HepG2 (cell line): ENCODE measurements at regions not wholly inside any gene's neighbourhood (a gene's known extent, or its start where the extent isn't known, plus 50 kb on each side); places are given as distances from the start of the nearest gene placed in this dataset.

ENCODE experiments used
- ATAC-seq: fragments of 200-7000 bp; cut with Tn5 transposase; 3 replicates; pipeline ENCODE4 v1.9.1; 2020; ENCODE audit warnings: mild to moderate bottlenecking, moderate library complexity
- BruUV-seq: library from RNA; stranded (reverse); fragments of 400-500 nt; replicated peaks from 2 replicates; lab custom pipeline; 2021; lab: Mats Ljungman, UMichigan
- CTCF ChIA-PET: fragments of 300-600 bp; formaldehyde crosslinking; extraction: SDS; loops from one replicate; lab custom pipeline; 2021; ENCODE audit warnings: low total read pairs, inconsistent platforms, low intra/inter-chr PET ratio; lab: Yijun Ruan, JAX
- POLR2A ChIA-PET: fragments of 350-600 bp; sonication (Branson Sonifier 250); formaldehyde crosslinking; loops from one replicate; lab custom pipeline; 2020; ENCODE audit warnings: antibody characterized with exemption, inconsistent platforms; lab: Yijun Ruan, JAX
- DNase-seq: peaks from one replicate; pipeline ENCODE4 v3.0.0-alpha.2; 2015; ENCODE audit warnings: low spot score
- FAIRE-seq: peaks from 3 replicates; lab custom pipeline; 2011; peaks lifted over from hg19 to GRCh38; lab: Jason Lieb, UNC
- H2AFZ ChIP-seq: one replicate; pipeline ENCODE4 v1.6.1; 2011; ENCODE audit warnings: low read length, inconsistent platforms
- H3K27ac ChIP-seq: fragments of 300-600 bp; 3 replicates; pipeline ENCODE4 v1.8.0; 2011; ENCODE audit warnings: mixed run types, mild to moderate bottlenecking, mixed read lengths, low read length, inconsistent platforms; ENCODE audit not compliant: insufficient read depth; ENCODE audit errors: extremely low read length
- H3K27me3 ChIP-seq, 2 experiments: fragments of 200-600 bp in 1 of 2; 2 replicates in 1 of 2; 3 replicates in 1 of 2; pipeline versions ENCODE4 v1.6.0 to v1.8.0; 2011; ENCODE audit warnings: low read length in 2 of 2, mild to moderate bottlenecking in 2 of 2, moderate library complexity in 2 of 2, inconsistent platforms in 1 of 2; ENCODE audit not compliant: insufficient read depth in 2 of 2, control insufficient read depth in 1 of 2
- H3K36me3 ChIP-seq, 2 experiments: fragments of 200-600 bp in 1 of 2; replicated peaks in 1 of 2; 2 replicates in 1 of 2; 3 replicates in 1 of 2; pipeline versions ENCODE4 v1.5.1 to v1.8.0; 2011; ENCODE audit warnings: low read length in 2 of 2, inconsistent platforms in 1 of 2; ENCODE audit not compliant: insufficient read depth in 2 of 2, control insufficient read depth in 1 of 2
- H3K4me1 ChIP-seq: 2 replicates; pipeline ENCODE4 v1.5.1; 2012; ENCODE audit warnings: low read length, inconsistent platforms; ENCODE audit not compliant: insufficient read depth
- H3K4me2 ChIP-seq: 2 replicates; pipeline ENCODE4 v1.6.0; 2011; ENCODE audit warnings: low read depth, low read length, inconsistent platforms
- H3K4me3 ChIP-seq, 3 experiments: fragments of 200-600 bp in 1 of 3; sonication (generic), shearing (Covaris generic) in 1 of 3; replicated peaks in 1 of 3; 2 replicates each; pipeline ENCODE4 v1.5.1; 2011 to 2016; ENCODE audit warnings: low read length in 3 of 3, inconsistent platforms in 2 of 3, low read depth in 2 of 3, mild to moderate bottlenecking in 2 of 3, control low read depth in 1 of 3, mixed read lengths in 1 of 3; ENCODE audit not compliant: insufficient read depth in 1 of 3
- H3K79me2 ChIP-seq: one replicate; pipeline ENCODE4 v1.6.1; 2011; ENCODE audit warnings: low read length, inconsistent platforms; ENCODE audit not compliant: insufficient read depth
- H3K9ac ChIP-seq: 2 replicates; pipeline ENCODE4 v1.6.0; 2011; ENCODE audit warnings: mild to moderate bottlenecking, low read depth, low read length, inconsistent platforms; ENCODE audit not compliant: insufficient read depth
- H3K9me3 ChIP-seq: 2 replicates; pipeline ENCODE4 v1.5.1; 2012; ENCODE audit warnings: mild to moderate bottlenecking, low read length
- H4K20me1 ChIP-seq: 2 replicates; pipeline ENCODE4 v1.6.0; 2011; ENCODE audit warnings: inconsistent platforms, mild to moderate bottlenecking, low read length, moderate library complexity; ENCODE audit not compliant: insufficient read depth
- MAFF ChIP-seq: IDR thresholded peaks from 2 replicates; pipeline ENCODE4 v1.6.1; 2011; ENCODE audit warnings: low read depth, low read length, improper control_type of control experiment
- NCOA5 ChIP-seq: sonication (generic); formaldehyde crosslinking; IDR thresholded peaks from 2 replicates; pipeline ENCODE4 v1.4.0; 2020; ENCODE audit warnings: missing genetic modification reagents
- NPAS2 ChIP-seq: sonication (generic); formaldehyde crosslinking; IDR thresholded peaks from 2 replicates; pipeline ENCODE4 v1.8.0; 2022; ENCODE audit warnings: mild to moderate bottlenecking, missing genetic modification reagents, borderline replicate concordance
- SMC3 ChIP-seq: IDR thresholded peaks from 2 replicates; pipeline ENCODE4 v1.6.1; 2011; ENCODE audit warnings: low read length, improper control_type of control experiment
- ZNF24 ChIP-seq: fragments of 450-650 bp; IDR thresholded peaks from 2 replicates; pipeline ENCODE4 v1.6.1; 2017; ENCODE audit warnings: antibody characterized with exemption, mild to moderate bottlenecking
- ZNF350 ChIP-seq: sonication (generic); formaldehyde crosslinking; IDR thresholded peaks from 2 replicates; pipeline ENCODE4 v1.4.0; 2020; ENCODE audit warnings: mild to moderate bottlenecking, low read depth, missing genetic modification reagents, borderline replicate concordance
- WGBS: methylation state at CpG from one replicate; pipeline ENCODE4 v1.1.6; 2017; ENCODE audit warnings: low lambda C conversion rate; 5-methylcytosine and 5-hydroxymethylcytosine counted together
- in situ Hi-C: cut with HindIII; loops from 2 replicates; pipeline ENCODE4 v1.10.0; 2017; ENCODE audit warnings: low pct_unique_long_range_greater_than_20kb; ENCODE audit not compliant: extremely low pct_ligation_motif_present
- intact Hi-C: fragments of 100-400 bp; cut with micrococcal nuclease; formaldehyde crosslinking; loops from one replicate; pipeline ENCODE4 v1.10.0; 2022; ENCODE audit not compliant: unreplicated experiment
- TF ChIP-seq, protein P1 (sequence below), 2 experiments: IDR thresholded peaks; 2 replicates each; pipeline ENCODE4 v1.6.1; 2011 to 2012; ENCODE audit warnings: low read length in 2 of 2, borderline replicate concordance in 1 of 2, low read depth in 1 of 2, mild to moderate bottlenecking in 1 of 2, moderate library complexity in 1 of 2
- TF ChIP-seq, protein P2 (sequence below): sonication (generic); formaldehyde crosslinking; IDR thresholded peaks from 2 replicates; pipeline ENCODE4 v1.4.0; 2020; ENCODE audit warnings: missing genetic modification reagents
- TF ChIP-seq, protein P3 (sequence below): sonication (generic); formaldehyde crosslinking; IDR thresholded peaks from 2 replicates; pipeline ENCODE4 v1.8.0; 2022; ENCODE audit warnings: mild to moderate bottlenecking, missing genetic modification reagents; ENCODE audit not compliant: insufficient replicate concordance
- TF ChIP-seq, protein P4 (sequence below): sonication (generic); formaldehyde crosslinking; IDR thresholded peaks from 2 replicates; pipeline ENCODE4 v1.4.0; 2020; ENCODE audit warnings: mild to moderate bottlenecking, missing genetic modification reagents
- TF ChIP-seq, protein P5 (sequence below): sonication (generic); formaldehyde crosslinking; conservative IDR thresholded peaks from 2 replicates; pipeline ENCODE4 v1.8.0; 2022; ENCODE audit warnings: low read depth, missing genetic modification reagents

DNA sequence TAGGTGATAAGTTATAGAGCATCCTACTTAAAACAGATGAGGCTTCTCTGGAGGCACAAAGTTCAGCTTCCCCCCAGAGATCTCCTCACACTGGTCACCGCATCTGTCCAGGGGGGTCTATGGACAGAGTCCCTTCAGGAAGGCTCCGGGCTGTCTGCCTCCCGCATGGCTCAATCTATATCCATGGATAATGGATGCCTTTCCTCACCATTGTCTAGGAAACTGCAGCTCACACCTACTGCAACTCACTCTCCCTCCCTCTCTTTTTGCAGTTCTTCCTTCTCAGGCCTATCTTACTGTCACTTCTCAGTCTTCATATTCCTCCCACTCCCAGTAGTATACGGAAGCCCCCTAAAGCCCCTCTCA lies 100.6 kb upstream of the BCL2L14 start:
- Histone ChIP-seq H3K79me2 (no peaks in the 10 kb centered on the region), H3K4me3 (no peak overlapping the region), H3K4me2 (no peak overlapping the region), H3K27ac (no peak overlapping the region), H3K4me1 (peaks cover 6% of the 10 kb centered on the region; the same call in 1 of the 2 replicates), H3K9me3 (no peaks in the 10 kb centered on the region)
- no TSS peak for BruUV-seq
- ChIA-PET CTCF (no interaction called here), POLR2A (no interaction called here)
- WGBS, result 54% methylated on average over 4 of the region's 4 CpGs
- FAIRE-seq, result no peak
- intact Hi-C loops, result no loop called here
- no peak for TF ChIP-seq ZNF350 (CRISPR knock-in tag)
- TF ChIP-seq, all 625 proteins: peak for 0
- Histone ChIP-seq H2AFZ (no peak overlapping the region), H3K36me3 (no peaks in the 10 kb centered on the region), H4K20me1 (no peaks in the 10 kb centered on the region), H3K9ac (no peak overlapping the region), H3K27me3 (peaks cover 0 to 16% of the 10 kb centered on the region in 2 experiments; a peak in 3 of 5 replicates)
- ATAC-seq (no peak), DNase-seq (no peak)
- in situ Hi-C loops, result no loop called here

DNA sequence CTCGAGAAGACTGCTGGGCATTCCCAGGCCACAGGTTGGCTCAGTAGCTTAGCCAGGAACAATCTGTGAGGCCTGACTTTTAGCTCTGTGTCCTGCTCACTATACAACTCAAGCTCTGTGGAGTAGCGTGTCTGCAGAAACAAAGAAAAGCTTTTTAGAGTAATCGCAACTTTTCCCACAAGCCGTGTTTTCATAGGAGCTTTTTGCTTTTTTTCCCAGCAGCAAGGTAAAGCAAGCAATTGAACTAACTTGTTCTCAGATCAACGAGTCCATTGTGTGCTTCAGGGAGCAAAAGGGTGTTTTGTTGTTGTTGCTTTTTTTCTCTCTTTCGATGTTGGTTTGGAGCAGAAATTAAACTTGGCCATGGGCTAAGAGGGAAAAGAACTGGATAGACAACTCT lies 97.3 kb upstream of the BCL2L14 start:
- no peak for FAIRE-seq
- CTCF ChIA-PET, result no interaction called here
- WGBS, result 3% methylated on average over 6 of the region's 6 CpGs
- no peak overlapping the region for H2AFZ ChIP-seq
- H3K4me3 ChIP-seq, result no peak overlapping the region
- H3K4me1 ChIP-seq, result peaks cover 6% of the 10 kb centered on the region; the same call in 1 of the 2 replicates
- H3K4me2 ChIP-seq, result 0 out of 2 replicates have a peak overlapping the region, but pooled peaks have one; percentile 18
- no peak overlapping the region for H3K9ac ChIP-seq
- no TSS peak for BruUV-seq
- H3K36me3 ChIP-seq, result no peaks in the 10 kb centered on the region
- intact Hi-C loops (no loop called here), in situ Hi-C loops (no loop called here)
- H3K27ac ChIP-seq, result no peak overlapping the region
- POLR2A ChIA-PET, result no interaction called here
- DNase-seq, result no peak
- H4K20me1 ChIP-seq, result no peaks in the 10 kb centered on the region
- H3K79me2 ChIP-seq, result no peaks in the 10 kb centered on the region
- H3K9me3 ChIP-seq, result no peaks in the 10 kb centered on the region
- no peak for ATAC-seq
- peaks cover 0 to 6% of the 10 kb centered on the region in 2 experiments; a peak in 2 of 5 replicates for H3K27me3 ChIP-seq
- TF ChIP-seq, protein P1, sequence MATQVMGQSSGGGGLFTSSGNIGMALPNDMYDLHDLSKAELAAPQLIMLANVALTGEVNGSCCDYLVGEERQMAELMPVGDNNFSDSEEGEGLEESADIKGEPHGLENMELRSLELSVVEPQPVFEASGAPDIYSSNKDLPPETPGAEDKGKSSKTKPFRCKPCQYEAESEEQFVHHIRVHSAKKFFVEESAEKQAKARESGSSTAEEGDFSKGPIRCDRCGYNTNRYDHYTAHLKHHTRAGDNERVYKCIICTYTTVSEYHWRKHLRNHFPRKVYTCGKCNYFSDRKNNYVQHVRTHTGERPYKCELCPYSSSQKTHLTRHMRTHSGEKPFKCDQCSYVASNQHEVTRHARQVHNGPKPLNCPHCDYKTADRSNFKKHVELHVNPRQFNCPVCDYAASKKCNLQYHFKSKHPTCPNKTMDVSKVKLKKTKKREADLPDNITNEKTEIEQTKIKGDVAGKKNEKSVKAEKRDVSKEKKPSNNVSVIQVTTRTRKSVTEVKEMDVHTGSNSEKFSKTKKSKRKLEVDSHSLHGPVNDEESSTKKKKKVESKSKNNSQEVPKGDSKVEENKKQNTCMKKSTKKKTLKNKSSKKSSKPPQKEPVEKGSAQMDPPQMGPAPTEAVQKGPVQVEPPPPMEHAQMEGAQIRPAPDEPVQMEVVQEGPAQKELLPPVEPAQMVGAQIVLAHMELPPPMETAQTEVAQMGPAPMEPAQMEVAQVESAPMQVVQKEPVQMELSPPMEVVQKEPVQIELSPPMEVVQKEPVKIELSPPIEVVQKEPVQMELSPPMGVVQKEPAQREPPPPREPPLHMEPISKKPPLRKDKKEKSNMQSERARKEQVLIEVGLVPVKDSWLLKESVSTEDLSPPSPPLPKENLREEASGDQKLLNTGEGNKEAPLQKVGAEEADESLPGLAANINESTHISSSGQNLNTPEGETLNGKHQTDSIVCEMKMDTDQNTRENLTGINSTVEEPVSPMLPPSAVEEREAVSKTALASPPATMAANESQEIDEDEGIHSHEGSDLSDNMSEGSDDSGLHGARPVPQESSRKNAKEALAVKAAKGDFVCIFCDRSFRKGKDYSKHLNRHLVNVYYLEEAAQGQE (IDR thresholded peaks at IDR 0.05; ENCODE audit: borderline replicate concordance in 1 of 2, low read depth in 1 of 2, low read length in 2 of 2), result no peak
- no peak for TF ChIP-seq NPAS2 (CRISPR knock-in tag)
- TF ChIP-seq NCOA5 (CRISPR knock-in tag), result no peak
- TF ChIP-seq, protein P2, sequence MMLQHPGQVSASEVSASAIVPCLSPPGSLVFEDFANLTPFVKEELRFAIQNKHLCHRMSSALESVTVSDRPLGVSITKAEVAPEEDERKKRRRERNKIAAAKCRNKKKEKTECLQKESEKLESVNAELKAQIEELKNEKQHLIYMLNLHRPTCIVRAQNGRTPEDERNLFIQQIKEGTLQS (CRISPR knock-in tag), result no peak
- no peak for TF ChIP-seq ZNF24
- TF ChIP-seq, protein P3, sequence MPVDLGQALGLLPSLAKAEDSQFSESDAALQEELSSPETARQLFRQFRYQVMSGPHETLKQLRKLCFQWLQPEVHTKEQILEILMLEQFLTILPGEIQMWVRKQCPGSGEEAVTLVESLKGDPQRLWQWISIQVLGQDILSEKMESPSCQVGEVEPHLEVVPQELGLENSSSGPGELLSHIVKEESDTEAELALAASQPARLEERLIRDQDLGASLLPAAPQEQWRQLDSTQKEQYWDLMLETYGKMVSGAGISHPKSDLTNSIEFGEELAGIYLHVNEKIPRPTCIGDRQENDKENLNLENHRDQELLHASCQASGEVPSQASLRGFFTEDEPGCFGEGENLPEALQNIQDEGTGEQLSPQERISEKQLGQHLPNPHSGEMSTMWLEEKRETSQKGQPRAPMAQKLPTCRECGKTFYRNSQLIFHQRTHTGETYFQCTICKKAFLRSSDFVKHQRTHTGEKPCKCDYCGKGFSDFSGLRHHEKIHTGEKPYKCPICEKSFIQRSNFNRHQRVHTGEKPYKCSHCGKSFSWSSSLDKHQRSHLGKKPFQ (CRISPR knock-in tag), result no peak
- TF ChIP-seq MAFF, result no peak
- no peak for TF ChIP-seq SMC3
- TF ChIP-seq, protein P4, sequence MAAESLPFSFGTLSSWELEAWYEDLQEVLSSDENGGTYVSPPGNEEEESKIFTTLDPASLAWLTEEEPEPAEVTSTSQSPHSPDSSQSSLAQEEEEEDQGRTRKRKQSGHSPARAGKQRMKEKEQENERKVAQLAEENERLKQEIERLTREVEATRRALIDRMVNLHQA (CRISPR knock-in tag), result no peak
- TF ChIP-seq, protein P5, sequence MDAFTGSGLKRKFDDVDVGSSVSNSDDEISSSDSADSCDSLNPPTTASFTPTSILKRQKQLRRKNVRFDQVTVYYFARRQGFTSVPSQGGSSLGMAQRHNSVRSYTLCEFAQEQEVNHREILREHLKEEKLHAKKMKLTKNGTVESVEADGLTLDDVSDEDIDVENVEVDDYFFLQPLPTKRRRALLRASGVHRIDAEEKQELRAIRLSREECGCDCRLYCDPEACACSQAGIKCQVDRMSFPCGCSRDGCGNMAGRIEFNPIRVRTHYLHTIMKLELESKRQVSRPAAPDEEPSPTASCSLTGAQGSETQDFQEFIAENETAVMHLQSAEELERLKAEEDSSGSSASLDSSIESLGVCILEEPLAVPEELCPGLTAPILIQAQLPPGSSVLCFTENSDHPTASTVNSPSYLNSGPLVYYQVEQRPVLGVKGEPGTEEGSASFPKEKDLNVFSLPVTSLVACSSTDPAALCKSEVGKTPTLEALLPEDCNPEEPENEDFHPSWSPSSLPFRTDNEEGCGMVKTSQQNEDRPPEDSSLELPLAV (CRISPR knock-in tag), result no peak
